Right lobe of liver (tissue), 4 donors: ENCODE measurements at regions not wholly inside any gene's neighbourhood (a gene's known extent, or its start where the extent isn't known, plus 50 kb on each side); places are given as distances from the start of the nearest gene placed in this dataset.

Source experiments
- POLR2A ChIP-seq: fragments of 450-650 bp; IDR thresholded peaks from one replicate; pipeline ENCODE4 v1.6.1; 2017; ENCODE audit warnings: antibody characterized with exemption, mild to moderate bottlenecking
- TF ChIP-seq, protein P1 (sequence below), 4 donors: fragments of 200-600 bp in 3 of 4; fragments of 450-650 bp in 1 of 4; IDR thresholded peaks; one replicate each; pipeline versions ENCODE4 v1.5.1 to v1.8.0; 2016 to 2022; ENCODE audit warnings: antibody characterized with exemption in 4 of 4, mild to moderate bottlenecking in 2 of 4
- donor health status: DM: no; HTN: no; CAD: no.
- donor health status: DM: no; HTN: no; CAD: no.
- donor health status: DM: no; HTN: yes; CAD: no.

DNA sequence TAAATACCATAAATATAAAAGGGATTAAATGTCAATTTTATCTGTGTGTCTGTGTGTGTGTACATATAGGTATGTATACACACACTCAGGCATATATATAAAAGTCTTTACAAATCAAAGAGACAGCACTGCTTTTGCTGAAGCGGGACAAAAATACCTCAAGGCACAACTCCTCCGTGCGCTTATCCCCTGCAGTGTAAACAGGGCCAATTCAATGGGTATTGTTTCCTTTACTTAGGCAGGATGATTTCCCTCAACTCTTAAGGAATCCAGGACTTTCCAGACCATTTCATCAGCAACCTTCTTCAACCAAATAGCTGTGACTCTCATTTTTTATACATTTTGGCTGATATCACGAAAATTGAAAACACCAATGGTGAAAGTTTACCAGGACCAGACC lies 227.7 kb downstream of the CRPPA start:
- TF ChIP-seq, protein P1, sequence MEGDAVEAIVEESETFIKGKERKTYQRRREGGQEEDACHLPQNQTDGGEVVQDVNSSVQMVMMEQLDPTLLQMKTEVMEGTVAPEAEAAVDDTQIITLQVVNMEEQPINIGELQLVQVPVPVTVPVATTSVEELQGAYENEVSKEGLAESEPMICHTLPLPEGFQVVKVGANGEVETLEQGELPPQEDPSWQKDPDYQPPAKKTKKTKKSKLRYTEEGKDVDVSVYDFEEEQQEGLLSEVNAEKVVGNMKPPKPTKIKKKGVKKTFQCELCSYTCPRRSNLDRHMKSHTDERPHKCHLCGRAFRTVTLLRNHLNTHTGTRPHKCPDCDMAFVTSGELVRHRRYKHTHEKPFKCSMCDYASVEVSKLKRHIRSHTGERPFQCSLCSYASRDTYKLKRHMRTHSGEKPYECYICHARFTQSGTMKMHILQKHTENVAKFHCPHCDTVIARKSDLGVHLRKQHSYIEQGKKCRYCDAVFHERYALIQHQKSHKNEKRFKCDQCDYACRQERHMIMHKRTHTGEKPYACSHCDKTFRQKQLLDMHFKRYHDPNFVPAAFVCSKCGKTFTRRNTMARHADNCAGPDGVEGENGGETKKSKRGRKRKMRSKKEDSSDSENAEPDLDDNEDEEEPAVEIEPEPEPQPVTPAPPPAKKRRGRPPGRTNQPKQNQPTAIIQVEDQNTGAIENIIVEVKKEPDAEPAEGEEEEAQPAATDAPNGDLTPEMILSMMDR (IDR thresholded peaks at IDR 0.05), result no peak
- TF ChIP-seq POLR2A, result no peak
